ENCODE measurements at regions not wholly inside any gene's neighbourhood (a gene's known extent, or its start where the extent isn't known, plus 50 kb on each side); places are given as distances from the start of the nearest gene placed in this dataset.
"Not testable (repeated sequence)": the region's sequence is repeated elsewhere in the genome, so short reads cannot be mapped to it uniquely, and the experiment has no call there.

GRCh38 chr3:168684519-168684918, 588.8 kb upstream of the GOLIM4 start:
- Mint-ChIP-seq H3K27ac (no peak overlapping the region), H3K4me1 (ENCODE audit: low read depth) (no peaks in the 10 kb centered on the region), H3K9me3 (no peaks in the 10 kb centered on the region), H3K36me3 (ENCODE audit: low read depth) (no peaks in the 10 kb centered on the region), H3K4me3 (no peak overlapping the region), H3K27me3 (ENCODE audit: low read depth) (no peaks in the 10 kb centered on the region)

DNA sequence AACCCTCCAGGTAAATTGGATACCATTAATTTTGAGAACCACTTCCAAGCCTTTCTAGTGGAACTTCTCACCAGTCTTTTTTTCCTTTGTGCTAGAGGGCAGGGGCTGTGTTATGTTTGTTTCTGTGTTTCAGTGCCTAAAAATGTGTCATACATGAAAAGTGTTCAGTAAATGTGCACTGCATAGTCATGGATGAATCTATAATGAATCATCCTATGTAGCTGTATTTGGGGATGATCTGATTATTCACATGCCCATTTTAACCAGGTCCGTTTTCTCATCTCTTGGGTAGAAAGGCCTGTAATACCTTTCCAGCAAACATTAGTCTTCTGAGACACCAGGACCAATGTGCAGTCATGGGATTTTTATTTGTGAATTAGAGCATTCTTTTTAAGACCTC, 583.0 kb upstream of the GOLIM4 start:
- H3K36me3 Mint-ChIP-seq (ENCODE audit: low read depth): no peaks in the 10 kb centered on the region
- H3K27me3 Mint-ChIP-seq (ENCODE audit: low read depth): no peaks in the 10 kb centered on the region
- no peak overlapping the region for H3K27ac Mint-ChIP-seq
- no peaks in the 10 kb centered on the region for H3K4me1 Mint-ChIP-seq (ENCODE audit: low read depth)
- no peaks in the 10 kb centered on the region for H3K9me3 Mint-ChIP-seq
- no peak overlapping the region for H3K4me3 Mint-ChIP-seq

- Mint-ChIP-seq H3K4me1 (ENCODE audit: low read depth) (no peaks in the 10 kb centered on the region), H3K9me3 (no peaks in the 10 kb centered on the region), H3K4me3 (no peak overlapping the region), H3K27ac (no peak overlapping the region), H3K36me3 (ENCODE audit: low read depth) (no peaks in the 10 kb centered on the region), H3K27me3 (ENCODE audit: low read depth) (no peaks in the 10 kb centered on the region)
Measured at GRCh38 chr3:168671091-168671490, 575.4 kb upstream of the GOLIM4 start.

- H3K9me3 Mint-ChIP-seq; H3K4me3 Mint-ChIP-seq; H3K27ac Mint-ChIP-seq; H3K36me3 Mint-ChIP-seq (ENCODE audit: low read depth); H3K27me3 Mint-ChIP-seq (ENCODE audit: low read depth); H3K4me1 Mint-ChIP-seq (ENCODE audit: low read depth): not testable (repeated sequence)
Measured at GRCh38 chr3:168660879-168661657, 565.3 kb upstream of the GOLIM4 start.

DNA sequence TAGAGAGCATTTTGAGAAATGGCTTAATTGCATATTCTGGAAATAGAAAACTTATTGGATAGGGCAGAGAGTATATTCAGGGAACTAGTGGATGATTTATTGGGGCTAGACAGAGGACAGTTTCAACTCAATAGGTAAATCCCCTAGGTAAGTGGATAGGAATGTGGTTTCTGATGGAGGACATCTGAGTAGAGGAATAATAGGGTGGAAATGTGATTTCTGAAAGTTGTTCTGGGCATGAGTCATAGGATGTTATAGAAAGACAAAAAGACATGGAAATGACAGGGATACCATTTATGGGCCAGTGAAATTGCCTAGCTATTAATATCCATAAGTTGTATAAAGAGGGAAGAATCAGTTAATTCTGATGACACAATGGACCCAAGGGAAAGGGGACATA, 563.3 kb upstream of the GOLIM4 start:
- H3K4me1 Mint-ChIP-seq (ENCODE audit: low read depth): no peaks in the 10 kb centered on the region
- H3K27ac Mint-ChIP-seq: no peak overlapping the region
- H3K9me3 Mint-ChIP-seq: no peaks in the 10 kb centered on the region
- no peaks in the 10 kb centered on the region for H3K27me3 Mint-ChIP-seq (ENCODE audit: low read depth)
- H3K36me3 Mint-ChIP-seq (ENCODE audit: low read depth): no peaks in the 10 kb centered on the region
- H3K4me3 Mint-ChIP-seq: no peak overlapping the region

DNA sequence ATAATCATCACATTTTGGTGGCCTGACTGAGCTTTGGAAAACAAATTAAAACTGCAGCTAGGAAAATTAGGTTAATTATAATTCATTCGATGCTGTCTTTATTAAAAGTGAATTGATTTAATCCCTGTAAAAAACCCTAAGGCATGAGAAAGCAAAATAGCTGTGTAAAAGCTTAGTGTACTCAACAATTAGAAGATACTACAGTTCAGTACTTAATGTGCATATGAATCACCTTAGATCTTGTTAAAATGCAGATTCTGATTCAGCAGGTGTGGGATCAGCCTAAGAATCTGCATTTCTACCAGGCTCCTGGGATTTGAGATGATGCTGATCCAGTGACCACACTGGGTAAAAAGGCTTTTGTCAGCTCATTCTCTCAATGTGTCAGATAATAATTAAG, 559.9 kb upstream of the GOLIM4 start:
- Mint-ChIP-seq H3K27me3 (ENCODE audit: low read depth) (no peaks in the 10 kb centered on the region), H3K4me3 (no peak overlapping the region), H3K9me3 (no peaks in the 10 kb centered on the region), H3K36me3 (ENCODE audit: low read depth) (no peaks in the 10 kb centered on the region), H3K4me1 (ENCODE audit: low read depth) (no peaks in the 10 kb centered on the region), H3K27ac (no peak overlapping the region)

- Mint-ChIP-seq H3K4me1 (ENCODE audit: low read depth) (no peaks in the 10 kb centered on the region), H3K27ac (no peak overlapping the region), H3K36me3 (ENCODE audit: low read depth) (no peaks in the 10 kb centered on the region), H3K9me3 (no peaks in the 10 kb centered on the region), H3K27me3 (ENCODE audit: low read depth) (no peaks in the 10 kb centered on the region), H3K4me3 (no peak overlapping the region)
Measured at GRCh38 chr3:168654700-168655099, 559.0 kb upstream of the GOLIM4 start.

- Mint-ChIP-seq H3K9me3 (no peaks in the 10 kb centered on the region), H3K27me3 (ENCODE audit: low read depth) (no peaks in the 10 kb centered on the region), H3K4me1 (ENCODE audit: low read depth) (no peaks in the 10 kb centered on the region), H3K36me3 (ENCODE audit: low read depth) (no peaks in the 10 kb centered on the region), H3K27ac (no peak overlapping the region), H3K4me3 (no peak overlapping the region)
Measured at GRCh38 chr3:168653255-168653654, 557.5 kb upstream of the GOLIM4 start.

DNA sequence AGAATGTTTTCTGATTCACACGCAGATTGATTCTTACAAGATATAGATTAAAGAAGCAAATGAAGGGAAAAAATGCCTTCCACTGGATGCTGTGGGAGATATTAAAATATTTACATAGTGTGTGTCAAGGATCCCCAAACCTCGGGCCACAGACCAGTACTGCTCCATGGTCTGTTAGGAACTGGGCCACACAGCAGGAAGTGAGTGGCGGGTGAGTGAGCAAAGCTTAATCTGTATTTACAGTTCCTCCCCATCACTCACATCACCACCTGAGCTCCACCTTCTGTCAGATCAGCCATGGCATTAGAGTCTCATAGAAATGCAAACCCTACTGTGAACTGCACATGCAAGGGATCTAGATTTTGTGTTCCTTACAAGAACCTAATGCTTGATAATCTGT, 552.6 kb upstream of the GOLIM4 start:
- H3K36me3 Mint-ChIP-seq (ENCODE audit: low read depth): no peaks in the 10 kb centered on the region
- no peaks in the 10 kb centered on the region for H3K4me1 Mint-ChIP-seq (ENCODE audit: low read depth)
- no peak overlapping the region for H3K27ac Mint-ChIP-seq
- no peaks in the 10 kb centered on the region for H3K9me3 Mint-ChIP-seq
- H3K27me3 Mint-ChIP-seq (ENCODE audit: low read depth): no peaks in the 10 kb centered on the region
- no peak overlapping the region for H3K4me3 Mint-ChIP-seq

GRCh38 chr3:168647582-168647981, 551.9 kb upstream of the GOLIM4 start:
- H3K27me3 Mint-ChIP-seq (ENCODE audit: low read depth): no peaks in the 10 kb centered on the region
- H3K36me3 Mint-ChIP-seq (ENCODE audit: low read depth): no peaks in the 10 kb centered on the region
- no peaks in the 10 kb centered on the region for H3K4me1 Mint-ChIP-seq (ENCODE audit: low read depth)
- no peak overlapping the region for H3K27ac Mint-ChIP-seq
- no peaks in the 10 kb centered on the region for H3K9me3 Mint-ChIP-seq
- no peak overlapping the region for H3K4me3 Mint-ChIP-seq

GRCh38 chr3:168645180-168645579, 549.5 kb upstream of the GOLIM4 start:
- Mint-ChIP-seq H3K4me3 (no peak overlapping the region), H3K36me3 (ENCODE audit: low read depth) (no peaks in the 10 kb centered on the region), H3K27me3 (ENCODE audit: low read depth) (no peaks in the 10 kb centered on the region), H3K4me1 (ENCODE audit: low read depth) (no peaks in the 10 kb centered on the region), H3K27ac (no peak overlapping the region), H3K9me3 (no peaks in the 10 kb centered on the region)

- Mint-ChIP-seq H3K27me3 (ENCODE audit: low read depth) (no peaks in the 10 kb centered on the region), H3K27ac (no peak overlapping the region), H3K36me3 (ENCODE audit: low read depth) (no peaks in the 10 kb centered on the region), H3K4me3 (no peak overlapping the region), H3K9me3 (no peaks in the 10 kb centered on the region), H3K4me1 (ENCODE audit: low read depth) (no peaks in the 10 kb centered on the region)
Measured at GRCh38 chr3:168628549-168628948, 532.8 kb upstream of the GOLIM4 start.

GRCh38 chr3:168625477-168625876, 529.8 kb upstream of the GOLIM4 start:
- H3K9me3 Mint-ChIP-seq: no peaks in the 10 kb centered on the region
- H3K27me3 Mint-ChIP-seq (ENCODE audit: low read depth): no peaks in the 10 kb centered on the region
- H3K4me1 Mint-ChIP-seq (ENCODE audit: low read depth): no peaks in the 10 kb centered on the region
- H3K27ac Mint-ChIP-seq: no peak overlapping the region
- H3K36me3 Mint-ChIP-seq (ENCODE audit: low read depth): no peaks in the 10 kb centered on the region
- H3K4me3 Mint-ChIP-seq: no peak overlapping the region

DNA sequence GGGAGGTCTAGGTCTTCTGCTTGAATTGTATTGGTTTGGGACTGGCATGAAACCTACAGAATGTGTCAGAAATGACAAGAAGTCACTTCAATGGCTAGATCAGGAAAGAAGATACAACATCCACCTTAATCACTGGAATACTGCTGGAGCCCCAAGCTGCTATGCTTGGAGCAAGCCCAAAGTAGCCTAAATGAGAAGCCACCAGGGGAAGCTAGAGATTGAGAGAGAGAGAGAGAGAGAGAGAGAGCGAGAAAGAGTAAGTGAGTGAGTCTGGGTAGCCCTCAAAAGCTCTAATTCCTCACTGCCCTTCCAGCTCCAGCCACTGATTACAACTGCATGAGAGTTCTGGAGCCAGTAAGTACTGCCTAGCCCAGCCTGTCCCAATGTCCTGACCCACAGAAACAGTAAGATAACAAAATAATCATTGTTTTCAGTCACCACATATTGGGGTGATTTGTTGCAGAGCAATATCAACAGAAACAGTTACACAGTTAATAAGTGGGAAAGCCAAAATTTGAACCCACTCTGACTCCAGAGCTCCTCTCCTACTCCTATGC, 529.2 kb upstream of the GOLIM4 start:
- no peaks in the 10 kb centered on the region for H3K36me3 Mint-ChIP-seq (ENCODE audit: low read depth)
- H3K27ac Mint-ChIP-seq: no peak overlapping the region
- no peaks in the 10 kb centered on the region for H3K27me3 Mint-ChIP-seq (ENCODE audit: low read depth)
- no peaks in the 10 kb centered on the region for H3K4me1 Mint-ChIP-seq (ENCODE audit: low read depth)
- no peaks in the 10 kb centered on the region for H3K9me3 Mint-ChIP-seq
- no peak overlapping the region for H3K4me3 Mint-ChIP-seq

- H3K4me1 Mint-ChIP-seq (ENCODE audit: low read depth): no peaks in the 10 kb centered on the region
- no peak overlapping the region for H3K27ac Mint-ChIP-seq
- no peak overlapping the region for H3K4me3 Mint-ChIP-seq
- no peaks in the 10 kb centered on the region for H3K36me3 Mint-ChIP-seq (ENCODE audit: low read depth)
- no peaks in the 10 kb centered on the region for H3K27me3 Mint-ChIP-seq (ENCODE audit: low read depth)
- no peaks in the 10 kb centered on the region for H3K9me3 Mint-ChIP-seq
Measured at GRCh38 chr3:168624195-168624594, 528.5 kb upstream of the GOLIM4 start.

Data from T-helper 1 cell treated with Interleukin-12 subunit alpha and Interleukin-12 subunit beta and Interleukin-4 antibody, amounts not matched to agents 30 μg/mL and 1 μg/mL, for 36 hours (primary cell).